Epithelial cell of proximal tubule (primary cell): ENCODE measurements at regions not wholly inside any gene's neighbourhood (a gene's known extent, or its start where the extent isn't known, plus 50 kb on each side); places are given as distances from the start of the nearest gene placed in this dataset.
"Not testable (repeated sequence)": the region's sequence is repeated elsewhere in the genome, so short reads cannot be mapped to it uniquely, and the experiment has no call there.

Source experiments
- DNase-seq: peaks from one replicate; pipeline ENCODE4 v3.0.0-alpha.2; 2011; ENCODE audit warnings: low read depth
- H3K4me3 ChIP-seq: 2 replicates; pipeline ENCODE4 v1.5.1; 2011; ENCODE audit warnings: low read depth, mild to moderate bottlenecking, low read length

DNA sequence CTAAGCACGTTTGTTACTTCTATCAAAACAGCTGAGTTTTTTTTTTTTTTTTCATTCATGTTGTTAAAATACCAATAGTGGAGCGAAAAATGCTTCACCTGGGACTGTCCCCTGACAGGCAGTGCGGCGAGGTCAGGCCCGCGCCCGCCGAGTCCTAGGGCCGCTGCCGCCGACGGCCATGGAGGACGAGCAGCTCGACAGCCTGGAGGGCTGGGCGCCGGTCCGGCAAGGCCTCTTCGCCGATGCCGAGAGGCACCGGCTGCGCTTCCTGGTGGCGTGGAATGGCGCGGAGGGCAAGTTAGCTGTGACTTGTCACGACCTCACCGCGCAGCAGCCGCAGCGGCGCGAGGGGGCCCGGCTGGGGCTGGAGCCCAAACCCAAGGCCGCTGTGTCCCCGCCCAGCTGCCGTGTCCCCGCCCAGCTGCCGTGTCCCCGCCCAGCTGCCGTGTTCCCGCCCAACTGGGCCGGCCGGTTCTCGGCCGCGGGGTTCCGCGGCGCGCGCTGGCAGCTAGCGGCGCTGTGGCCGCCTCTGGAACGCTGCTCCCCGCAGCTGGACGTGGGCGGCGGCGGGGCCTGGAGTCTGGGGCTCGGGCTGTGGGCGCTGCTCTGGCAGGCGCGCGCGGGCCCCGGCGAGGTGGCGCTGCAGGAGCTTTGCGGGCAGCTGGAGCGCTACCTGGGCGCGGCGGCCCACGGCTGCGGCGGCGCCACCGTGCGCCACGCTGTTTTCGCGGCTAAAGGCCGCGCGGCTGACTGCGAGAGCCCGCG, 56.7 kb upstream of the GOLGA8R start:
- peak overlapping the region; percentile 26 for H3K4me3 ChIP-seq
- DNase-seq = not testable (repeated sequence)

DNA sequence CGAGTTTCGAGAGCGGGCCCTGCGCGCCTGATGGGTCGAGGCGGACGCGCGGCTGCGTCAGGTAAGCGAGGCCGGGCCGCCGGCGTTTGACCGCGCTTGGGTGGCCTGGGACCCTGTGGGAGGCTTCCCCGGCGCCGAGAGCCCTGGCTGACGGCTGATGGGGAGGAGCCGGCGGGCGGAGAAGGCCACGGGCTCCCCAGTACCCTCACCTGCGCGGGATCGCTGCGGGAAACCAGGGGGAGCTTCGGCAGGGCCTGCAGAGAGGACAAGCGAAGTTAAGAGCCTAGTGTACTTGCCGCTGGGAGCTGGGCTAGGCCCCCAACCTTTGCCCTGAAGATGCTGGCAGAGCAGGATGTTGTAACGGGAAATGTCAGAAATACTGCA, 57.3 kb upstream of the GOLGA8R start:
- H3K4me3 ChIP-seq = peak overlapping the region; percentile 26

DNA sequence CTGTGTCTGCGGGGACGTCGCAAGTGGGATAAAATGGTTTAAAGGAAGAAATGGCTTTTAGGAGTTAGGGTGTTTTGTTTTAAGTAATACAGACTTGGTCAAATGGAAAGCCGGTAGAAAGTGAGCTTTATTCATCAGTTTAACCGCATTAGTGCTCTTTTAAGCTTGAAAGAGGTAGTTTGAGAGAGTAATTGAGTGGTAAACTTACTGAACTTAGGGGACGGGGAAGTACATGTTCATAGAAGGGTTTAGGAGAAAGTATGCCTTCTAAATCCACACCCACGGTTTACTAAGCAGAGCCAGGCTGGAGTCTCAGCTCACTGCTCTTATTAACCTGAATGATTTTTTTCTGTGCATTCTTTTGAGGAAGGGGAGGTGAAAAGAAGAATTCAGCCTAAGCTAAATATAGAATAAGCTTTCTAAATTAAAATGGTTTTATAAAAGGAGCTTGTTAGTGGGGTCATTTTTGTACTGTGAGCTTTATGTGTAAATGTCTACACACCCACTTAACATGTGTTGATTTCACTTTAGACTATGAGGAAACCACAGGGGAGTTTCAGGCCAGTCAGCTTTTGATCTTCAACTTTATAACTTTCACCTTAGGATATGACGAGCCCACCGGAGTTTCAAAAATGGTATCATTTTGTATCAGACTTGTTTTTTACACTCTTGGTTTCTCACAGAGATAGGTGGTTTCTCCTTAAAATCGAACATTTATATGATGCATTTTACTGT, 57.9 kb upstream of the GOLGA8R start:
- not testable (repeated sequence) for H3K4me3 ChIP-seq, DNase-seq

More for the DNA sequence above, 57.3 kb upstream of the GOLGA8R start:
- DNase-seq = not testable (repeated sequence)

DNA sequence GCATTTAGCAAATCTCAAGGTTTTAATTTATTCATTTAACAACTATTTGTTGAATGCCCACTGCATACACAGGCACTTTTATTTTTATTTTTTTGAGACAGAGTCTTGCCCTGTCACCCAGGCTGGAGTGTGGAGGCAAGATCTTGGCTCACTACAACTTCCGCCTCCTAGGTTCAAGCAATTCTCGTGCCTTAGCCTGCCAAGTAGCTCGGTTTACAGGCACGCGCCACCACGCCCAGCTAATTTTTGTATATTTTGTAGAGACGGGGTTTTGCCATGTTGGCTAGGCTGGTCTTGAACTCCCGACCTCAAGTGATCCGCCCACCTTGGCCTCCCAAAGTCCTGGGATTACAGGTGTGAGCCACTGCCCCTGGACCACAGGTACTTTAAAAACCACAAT, 67.0 kb upstream of the GOLGA8Q start:
- not testable (repeated sequence) for H3K4me3 ChIP-seq, DNase-seq

DNA sequence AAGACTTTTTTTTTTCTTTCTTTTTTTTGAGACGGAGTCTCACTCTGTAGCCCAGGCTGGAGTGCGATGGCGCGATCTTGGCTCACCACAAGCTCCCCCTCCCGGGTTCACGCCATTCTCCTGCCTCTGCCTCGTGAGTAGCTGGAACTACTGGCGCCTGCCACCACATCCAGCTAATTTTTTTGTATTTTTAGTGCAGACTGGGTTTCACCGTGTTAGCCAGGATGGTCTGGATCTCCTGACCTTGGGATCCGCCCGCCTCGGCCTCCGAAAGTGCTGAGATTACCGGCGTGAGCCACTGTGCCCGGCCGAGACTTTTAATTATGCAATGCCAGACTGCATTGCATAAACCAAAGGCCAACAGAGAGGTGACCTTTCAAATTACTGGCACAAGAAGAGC, 62.6 kb upstream of the GOLGA8Q start:
- DNase-seq, H3K4me3 ChIP-seq: not testable (repeated sequence)

DNA sequence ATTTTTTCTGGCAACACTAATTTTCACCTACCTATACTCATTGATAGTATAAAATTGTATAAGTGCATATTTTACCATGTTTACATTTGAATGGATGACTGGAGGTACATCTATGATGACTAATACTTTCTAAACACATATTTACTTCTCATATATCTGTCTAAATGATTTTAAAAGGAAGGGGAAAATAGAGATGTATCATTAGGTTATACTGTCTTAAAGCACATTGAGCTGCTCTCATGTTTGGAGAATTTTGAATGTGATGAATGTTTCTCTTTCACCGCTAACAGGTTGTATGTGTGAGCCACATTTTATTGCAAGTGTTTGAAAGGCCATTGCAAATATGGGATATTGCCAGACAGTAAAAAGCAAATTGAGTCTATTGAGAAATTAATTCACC, 61.5 kb upstream of the GOLGA8Q start:
- DNase-seq, H3K4me3 ChIP-seq: not testable (repeated sequence)

DNA sequence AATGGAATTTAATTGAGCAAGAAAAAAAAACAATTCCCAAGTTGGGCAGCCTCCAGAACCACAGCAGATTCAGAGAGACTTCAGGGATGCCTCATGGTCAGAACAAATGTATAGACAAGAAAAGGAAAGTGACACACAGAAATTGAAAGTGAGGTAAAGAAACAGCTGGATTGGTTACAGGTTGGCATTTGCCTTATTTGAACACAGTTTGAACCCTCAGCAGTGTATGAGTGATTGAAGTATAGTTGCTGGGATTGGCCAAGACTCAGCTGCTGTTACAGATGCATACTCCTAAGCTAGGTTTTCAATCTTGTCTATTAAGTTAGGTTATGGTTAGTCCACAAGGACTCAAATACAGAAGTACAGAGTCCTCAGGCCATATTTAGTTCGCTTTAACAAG, 57.9 kb upstream of the GOLGA8Q start:
- H3K4me3 ChIP-seq, DNase-seq: not testable (repeated sequence)

DNA sequence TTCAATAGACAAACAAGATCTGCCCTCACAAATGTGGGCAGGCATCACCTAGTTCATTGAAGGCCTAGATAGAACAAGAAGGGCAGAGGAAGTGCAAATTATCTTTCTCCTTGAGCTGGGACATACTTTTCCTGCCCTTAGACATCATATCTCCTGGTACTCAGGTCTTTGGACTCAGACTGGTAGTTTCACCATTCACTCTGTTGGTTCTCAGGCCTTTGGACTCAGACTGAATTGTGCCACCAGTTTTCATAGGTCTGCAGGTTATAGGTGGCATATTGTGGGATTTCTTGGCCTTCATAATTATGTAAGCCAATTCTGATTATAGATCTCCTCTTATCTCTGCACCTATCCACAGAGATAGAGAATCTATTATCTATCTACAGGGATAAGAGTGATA, 54.6 kb upstream of the GOLGA8Q start:
- DNase-seq, H3K4me3 ChIP-seq: not testable (repeated sequence)

DNA sequence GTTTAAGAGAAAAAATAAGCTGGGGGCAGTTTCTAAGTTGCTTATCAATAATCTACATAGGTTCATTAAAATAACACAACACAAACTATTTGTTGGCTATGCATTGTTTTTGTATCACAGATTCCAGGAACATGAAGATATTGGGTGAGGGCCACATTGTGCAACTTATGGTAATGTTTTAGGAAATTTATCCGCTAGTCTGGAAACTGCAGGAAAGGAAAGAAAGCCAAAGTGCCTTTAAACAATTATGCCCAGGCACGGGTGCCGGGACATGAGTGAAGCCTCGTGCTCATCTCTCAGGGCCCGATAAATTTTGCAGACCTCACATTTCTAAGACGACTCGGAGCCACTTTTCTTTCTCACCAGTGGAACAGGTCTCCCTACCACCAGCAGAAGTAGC, 52.6 kb upstream of the GOLGA8Q start:
- DNase-seq, H3K4me3 ChIP-seq: not testable (repeated sequence)

DNA sequence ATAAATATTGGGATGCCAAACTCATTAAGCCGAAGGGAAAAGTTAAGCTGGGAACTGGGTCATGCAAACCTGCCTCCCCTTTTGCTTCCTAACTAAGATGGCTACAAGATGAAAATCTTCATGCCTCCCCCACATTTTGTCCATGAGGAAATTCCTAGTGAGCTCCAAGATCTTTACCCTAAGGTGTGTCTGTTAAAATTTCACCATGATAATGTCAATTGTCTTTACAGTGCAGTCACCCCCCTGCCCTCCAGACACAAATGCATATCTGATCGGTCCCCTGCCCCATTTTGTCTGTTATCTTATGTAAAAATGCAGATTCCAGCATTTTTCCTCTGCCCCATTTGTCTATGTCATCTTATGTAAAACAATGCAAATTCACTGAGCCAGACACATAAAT, 51.3 kb upstream of the GOLGA8Q start:
- H3K4me3 ChIP-seq, DNase-seq: not testable (repeated sequence)
